Activated CD8-positive, alpha-beta memory T cell treated with anti-CD3 and anti-CD28 coated beads, Interleukin-2, amount 50 U/mL, for 48 hours (primary cell): ENCODE measurements at regions not wholly inside any gene's neighbourhood (a gene's known extent, or its start where the extent isn't known, plus 50 kb on each side); places are given as distances from the start of the nearest gene placed in this dataset.

Experiments used
- DNase-seq: peaks from one replicate; pipeline ENCODE4 v3.0.0-alpha.2; 2020

DNA sequence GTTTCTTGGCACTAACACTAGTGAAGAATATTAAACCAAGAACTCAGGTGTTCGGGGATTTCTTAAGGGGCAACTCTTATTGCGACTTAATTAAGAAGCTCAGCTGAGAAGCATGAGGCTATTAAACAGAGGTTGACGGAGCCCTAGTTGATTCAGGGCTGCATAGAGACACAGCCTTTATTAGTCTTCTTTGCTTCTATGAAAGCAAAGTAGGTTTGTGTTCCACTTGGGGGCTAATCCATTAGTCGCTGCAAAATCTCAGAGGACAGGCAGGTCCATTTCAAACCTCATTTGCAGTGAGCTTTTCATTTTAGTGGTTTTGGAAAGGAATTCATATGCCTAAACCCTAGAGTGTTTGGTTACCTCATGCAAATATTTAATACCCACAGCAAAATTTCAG lies 506.6 kb upstream of the SULF2 start:
- DNase-seq: no peak

DNA sequence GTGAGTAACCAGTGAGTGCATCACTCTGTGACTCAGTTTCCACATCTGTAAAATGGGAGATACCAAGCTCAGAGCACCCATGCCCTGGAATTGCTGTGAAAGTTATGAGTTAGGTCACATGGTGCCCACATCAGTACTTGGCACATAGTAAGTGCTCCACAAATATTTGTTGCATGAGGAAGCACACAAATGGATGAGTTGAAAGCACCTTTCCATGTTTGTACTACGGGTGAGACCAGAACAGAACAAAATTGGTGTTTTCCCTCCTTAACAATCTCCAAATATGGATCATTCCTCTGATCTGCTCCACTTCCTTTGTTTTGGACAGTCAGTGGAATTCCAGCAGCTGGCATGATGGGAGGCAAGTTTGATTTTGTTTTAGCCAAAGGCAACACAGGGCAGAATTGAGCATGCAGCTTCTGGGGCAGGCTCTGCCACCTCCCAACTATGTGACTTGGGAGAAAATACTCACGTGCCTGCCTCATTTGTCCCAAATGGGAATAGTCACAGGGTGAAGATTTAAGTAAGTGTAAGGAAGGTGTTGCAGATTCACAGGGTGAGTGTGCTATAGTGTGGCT lies 503.7 kb upstream of the SULF2 start:
- DNase-seq: no peak

DNA sequence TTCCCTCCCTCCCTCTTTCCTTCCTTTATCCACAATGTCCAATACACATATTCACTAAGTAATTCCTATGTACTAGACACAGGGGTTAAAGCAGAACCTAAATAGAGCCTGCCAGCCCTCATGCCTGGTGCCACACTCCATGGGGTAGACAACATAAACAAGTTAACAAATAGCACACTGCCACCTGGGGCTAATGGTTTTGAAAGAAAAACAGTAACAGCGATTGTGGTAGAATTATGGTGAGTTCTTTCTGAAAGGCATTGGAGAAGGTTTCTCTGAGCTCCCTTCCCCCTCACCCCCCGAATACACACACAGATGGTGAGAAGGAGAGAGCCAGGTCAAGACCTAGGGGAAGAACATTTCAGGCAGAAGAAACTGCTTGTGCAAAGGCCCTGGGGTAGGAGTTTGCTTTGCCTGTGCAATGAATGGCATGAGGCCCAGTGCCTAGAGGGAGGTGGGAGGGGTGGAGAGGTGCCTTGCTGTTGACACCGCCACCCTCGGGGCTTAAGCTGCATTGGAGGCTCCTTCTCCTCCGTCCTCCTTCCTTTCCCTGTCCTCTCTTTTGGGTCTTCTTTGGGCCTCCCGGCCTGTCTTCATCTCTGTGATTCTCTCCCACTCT lies 502.4 kb upstream of the SULF2 start:
- no peak for DNase-seq

DNA sequence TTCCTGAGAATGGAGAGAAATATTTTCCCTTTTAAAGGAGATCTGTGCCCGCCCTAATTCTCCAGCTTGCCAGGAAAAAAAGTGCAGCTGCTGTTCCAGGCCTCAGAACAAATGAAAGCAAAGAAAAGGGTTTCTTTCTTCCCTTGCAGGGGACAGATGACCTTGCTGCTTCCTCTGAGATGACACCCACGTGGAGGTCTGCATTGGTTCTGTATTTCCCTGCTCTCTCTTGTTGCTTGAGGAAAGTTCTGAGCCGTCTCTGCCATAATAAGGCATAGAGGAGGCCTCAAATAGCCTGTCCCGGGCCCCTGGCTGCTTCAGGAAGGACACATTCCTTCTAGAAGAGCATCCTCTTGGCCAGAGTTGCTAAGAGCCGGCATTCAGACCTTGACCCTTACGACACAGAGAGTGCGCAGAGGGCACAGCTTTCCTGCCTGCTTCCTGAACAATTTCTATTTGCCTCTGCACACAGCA lies 501.8 kb upstream of the SULF2 start:
- DNase-seq: no peak

DNA sequence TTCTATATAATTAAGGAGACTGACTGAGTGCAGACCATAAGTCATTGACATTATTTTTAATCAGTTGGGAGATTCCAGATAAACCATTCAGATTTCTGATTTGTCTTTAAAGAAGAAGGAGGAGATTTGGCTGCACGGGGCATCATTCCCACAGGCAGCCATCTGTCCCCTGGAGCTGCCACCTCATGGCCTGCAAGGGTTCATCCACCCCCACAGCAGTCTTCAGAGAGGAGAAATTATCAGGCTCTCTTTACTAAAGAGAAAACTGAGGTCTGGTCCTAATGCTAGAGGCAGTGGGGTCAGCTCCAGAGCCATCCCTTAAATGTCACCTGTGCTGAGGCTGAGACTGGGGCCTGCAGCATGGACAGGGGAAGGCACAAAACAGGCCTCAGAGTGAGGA lies 501.3 kb upstream of the SULF2 start:
- DNase-seq: no peak

DNA sequence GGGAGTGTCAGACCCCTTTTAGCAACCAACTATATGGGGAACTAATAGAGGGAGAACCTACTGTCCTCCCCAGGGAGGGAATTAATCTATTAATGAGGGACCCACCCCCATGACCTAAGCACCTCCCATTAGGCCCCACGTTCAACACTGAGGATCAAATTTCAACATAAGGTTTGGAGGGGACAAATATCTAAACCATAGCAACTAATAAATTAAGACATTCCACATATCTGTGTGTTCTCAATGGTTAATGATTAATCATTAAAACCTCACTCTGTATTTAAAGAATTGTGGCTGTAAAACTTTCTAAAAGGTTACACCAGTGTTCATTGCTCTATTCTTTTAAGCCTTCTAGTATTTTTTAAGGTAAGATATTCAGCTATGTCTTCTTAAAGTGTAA lies 500.4 kb upstream of the SULF2 start:
- no peak for DNase-seq

DNA sequence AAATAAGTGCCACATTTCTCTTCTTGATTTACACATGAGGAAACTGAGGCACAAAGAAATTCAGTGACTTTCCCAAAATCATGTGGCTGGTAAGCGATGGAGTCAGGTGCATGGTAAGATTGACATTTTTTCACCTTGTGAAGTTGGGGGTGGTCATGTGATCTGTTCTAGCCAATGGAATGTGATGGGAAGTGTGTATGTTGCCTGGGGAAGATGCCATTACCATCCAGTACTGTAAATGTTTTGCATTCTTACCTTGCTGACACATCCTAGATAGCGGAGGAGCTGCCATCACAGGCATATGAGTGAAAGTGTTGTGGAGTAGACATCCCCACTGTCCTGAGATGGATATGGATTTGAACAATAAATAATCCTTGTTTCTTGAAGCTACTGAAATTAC lies 499.6 kb upstream of the SULF2 start:
- no peak for DNase-seq

DNA sequence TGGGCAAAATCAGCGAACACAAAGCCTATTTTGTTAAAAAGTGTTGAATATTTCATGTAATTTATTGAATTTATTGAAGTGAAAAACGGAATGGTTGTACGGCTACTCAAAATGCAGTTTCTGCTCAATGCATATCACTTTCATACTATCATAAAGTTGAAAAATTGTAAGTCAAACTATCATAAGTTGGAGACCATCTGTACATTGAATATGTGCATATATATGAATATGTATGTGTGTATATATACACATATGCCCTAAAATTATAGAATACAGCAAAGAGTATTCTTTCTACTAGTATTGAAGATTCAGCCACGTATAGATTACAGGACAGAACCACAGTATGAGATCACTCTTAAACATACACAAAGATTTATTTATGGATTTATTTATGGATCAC lies 499.0 kb upstream of the SULF2 start:
- no peak for DNase-seq

DNA sequence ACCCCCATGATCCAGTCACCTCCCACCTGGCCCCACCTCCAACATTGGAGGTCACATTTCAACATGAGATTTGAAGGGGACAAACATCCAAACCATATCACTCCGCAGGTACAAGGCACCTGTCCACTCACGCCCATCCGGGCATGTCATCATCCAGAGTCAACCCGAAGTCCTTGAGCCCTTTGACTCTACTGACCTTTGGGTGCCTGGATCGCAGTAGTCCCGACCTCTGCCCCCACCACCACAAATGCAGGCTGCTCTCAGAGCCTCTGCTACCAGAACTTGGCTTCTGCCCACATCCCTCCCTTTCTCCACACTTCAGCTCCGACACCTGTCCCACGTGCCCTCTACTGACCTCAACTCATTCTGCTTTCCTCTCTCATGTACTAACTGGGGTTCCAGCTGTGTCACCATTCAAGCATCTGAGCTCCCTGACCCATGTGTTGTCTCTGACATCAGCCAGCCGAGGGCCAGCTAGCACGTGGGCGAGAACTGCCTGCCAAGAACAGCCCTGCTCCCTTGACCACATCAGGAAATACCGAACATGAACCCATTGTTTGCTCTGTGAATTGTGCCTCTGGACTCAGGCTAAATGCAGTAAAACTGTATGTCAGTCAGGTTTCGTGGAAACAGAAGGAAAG lies 498.3 kb upstream of the SULF2 start:
- no peak for DNase-seq

DNA sequence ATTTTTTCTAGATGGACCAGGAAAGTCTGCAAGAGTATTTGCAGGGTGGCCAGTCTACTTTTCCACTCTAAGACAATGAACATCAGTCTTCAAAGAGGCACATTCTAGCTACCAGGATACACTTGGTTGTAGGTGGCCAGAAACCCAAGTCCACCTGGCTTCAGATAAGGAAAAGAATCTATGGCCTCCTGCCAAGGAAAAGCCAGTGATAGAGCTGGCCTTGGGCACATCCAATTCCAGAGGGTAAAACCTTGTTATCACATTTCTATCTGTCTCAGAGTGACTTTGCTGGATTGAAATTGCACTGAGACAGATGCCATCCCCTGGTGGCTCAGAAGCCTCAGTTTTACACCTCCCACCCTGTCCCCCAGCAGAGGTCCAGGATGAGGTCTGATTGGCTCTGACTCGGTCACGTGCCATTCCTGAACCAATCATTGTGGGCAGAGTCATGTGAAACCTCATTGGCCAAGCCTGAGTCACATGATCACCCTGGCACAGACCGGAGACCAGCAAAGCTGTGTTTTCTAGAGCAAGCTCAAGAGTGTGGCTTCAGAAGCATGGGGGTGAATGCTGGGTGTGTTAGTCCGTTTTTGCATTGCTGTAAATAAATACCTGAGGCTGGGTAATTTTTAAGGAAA lies 497.4 kb upstream of the SULF2 start:
- no peak for DNase-seq

DNA sequence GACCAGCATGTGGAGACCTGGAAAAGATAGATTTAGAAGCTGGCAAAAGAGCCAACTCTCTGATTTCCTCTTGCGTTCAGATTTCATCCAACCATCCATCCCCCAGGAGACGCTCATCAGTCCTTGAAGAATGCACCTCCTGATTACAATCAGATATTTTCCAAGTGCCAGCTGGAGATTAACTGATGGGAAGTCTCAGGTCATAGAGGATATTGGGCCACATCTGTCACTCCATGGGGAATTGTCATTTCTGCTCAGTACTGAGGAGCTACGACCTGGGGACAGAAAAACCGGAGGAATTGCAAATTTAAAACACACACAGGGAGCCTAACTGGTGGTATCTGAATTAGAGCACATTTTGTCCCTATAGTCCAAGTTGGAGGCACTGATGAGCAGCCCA lies 496.2 kb upstream of the SULF2 start:
- DNase-seq: no peak

DNA sequence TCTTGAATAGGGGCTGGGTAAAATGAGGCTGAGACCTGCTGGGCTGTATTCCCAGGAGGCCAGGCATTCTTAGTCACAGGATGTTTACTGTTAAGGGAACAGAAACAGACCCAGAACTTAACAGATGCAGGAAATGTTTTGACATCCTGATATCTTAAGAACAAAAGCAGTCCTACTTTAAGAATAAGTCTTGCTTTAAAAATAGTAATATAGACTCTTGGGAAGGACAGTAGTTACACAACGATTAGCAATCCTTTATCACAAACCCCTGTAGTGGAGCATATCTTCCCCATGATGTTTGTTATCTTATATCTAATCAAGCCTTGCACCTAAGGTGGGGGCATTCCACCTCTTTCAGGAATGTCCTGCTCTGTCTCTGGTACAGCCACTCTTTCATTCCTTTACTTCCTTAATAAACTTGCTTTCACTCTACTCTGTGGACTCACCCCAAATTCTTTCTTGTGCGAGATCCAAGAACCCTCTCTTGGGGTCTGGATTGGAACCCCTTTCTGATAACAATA lies 493.7 kb upstream of the SULF2 start:
- no peak for DNase-seq

DNA sequence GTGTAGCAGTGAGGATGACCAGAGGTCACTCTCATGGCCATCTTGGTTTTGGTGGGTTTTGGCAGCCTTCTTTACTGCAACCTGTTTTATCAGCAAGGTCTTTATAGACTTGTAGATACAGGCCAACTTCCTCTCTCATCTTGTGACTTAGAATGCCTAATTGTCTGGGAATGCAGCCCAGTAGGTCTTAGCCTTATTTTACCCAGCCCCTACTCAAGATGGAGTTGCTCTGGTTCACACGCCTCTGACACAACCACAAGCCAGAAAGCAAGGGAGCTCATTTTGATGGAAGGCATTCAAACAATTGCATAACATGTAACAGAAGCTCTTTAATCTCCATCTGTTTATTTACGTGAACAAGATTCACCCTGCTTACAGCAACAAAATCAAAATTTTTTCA lies 492.0 kb upstream of the SULF2 start:
- DNase-seq: no peak

DNA sequence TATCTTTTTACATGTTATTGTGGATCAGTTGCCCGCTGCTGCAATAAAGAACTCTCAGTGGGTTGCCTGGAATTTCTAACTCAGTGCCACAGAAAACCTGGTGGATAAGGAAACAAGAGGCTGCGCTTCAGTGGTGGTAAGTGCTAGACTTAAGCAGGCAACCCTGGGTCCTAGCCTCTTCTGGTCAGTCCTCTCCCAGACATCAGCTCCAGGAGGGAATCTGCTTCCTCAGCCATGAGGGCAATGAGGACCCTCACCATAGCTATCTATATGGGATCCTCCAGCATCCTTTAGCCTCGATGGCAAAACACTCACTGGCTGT lies 490.7 kb upstream of the SULF2 start:
- no peak for DNase-seq

DNA sequence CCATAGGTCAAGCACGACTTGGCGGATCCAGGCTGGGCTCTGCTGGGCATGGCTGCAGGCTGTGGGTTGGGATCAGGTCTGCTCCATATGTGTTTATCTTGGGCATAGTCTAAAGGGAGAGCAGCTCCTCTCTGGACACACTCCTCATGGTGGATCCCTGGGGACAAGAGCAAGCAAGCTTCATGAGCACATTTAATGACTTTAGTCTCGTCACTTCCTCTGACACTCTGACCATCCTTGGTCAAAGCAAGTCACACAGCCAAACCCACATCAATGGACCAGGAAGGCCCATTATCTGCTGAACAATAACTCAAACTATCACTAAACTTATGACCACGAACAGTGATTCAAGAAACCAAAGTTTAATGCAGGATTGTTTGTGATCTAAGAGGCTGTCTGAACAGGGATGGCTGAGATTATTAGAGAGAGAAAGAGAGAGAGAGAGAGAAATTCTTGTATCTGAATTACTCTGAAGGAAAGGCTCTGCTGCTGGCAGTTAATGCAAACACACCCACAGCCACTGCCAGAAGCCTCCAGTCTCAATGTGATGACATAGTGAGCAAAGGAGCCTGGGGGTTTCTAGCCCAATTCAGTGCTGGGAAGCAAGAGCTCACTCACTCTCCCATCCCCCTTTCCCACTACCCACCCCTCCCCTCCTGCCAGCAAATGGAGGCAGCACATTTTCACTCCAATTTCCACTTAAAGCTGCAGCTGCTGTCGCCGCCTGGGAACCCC lies 490.2 kb upstream of the SULF2 start:
- no peak for DNase-seq

DNA sequence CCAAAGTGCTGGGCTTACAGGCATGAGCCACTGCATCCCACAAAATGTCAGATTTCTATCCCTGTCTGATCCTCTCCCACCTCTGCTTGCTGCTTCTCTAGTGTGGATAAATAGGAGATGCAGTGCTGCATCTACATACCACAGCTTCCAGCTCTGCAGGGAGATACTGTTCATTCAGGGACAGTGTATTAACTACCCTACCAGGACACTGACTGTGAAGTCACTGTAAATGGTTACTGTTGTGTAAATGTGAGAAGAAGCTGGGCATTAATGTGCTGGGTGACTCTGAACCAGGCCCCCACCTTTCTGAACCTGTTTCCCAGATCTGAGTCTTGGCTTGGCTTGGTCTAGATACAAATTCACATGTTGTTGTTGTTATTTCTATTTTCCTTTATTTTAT lies 488.6 kb upstream of the SULF2 start:
- no peak for DNase-seq

DNA sequence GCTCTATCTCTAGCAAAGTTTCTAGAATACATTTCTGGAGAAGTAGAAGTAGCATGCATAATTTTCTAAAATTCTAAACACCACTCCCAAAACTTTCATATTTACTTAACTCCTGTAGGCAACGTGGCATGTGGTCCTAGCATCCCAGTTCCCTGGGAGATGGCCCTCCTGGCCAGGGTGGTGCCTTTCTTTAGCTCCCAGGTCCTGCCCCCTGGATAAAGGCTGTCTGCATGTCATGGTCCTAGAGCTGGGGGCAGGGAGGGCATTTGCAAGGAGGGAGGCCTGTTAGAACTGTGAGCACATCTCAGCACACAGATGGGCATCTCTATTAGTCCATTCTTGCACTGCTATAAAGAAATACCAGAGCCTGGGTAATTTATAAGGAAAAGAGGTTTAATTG lies 485.6 kb upstream of the SULF2 start:
- no peak for DNase-seq

DNA sequence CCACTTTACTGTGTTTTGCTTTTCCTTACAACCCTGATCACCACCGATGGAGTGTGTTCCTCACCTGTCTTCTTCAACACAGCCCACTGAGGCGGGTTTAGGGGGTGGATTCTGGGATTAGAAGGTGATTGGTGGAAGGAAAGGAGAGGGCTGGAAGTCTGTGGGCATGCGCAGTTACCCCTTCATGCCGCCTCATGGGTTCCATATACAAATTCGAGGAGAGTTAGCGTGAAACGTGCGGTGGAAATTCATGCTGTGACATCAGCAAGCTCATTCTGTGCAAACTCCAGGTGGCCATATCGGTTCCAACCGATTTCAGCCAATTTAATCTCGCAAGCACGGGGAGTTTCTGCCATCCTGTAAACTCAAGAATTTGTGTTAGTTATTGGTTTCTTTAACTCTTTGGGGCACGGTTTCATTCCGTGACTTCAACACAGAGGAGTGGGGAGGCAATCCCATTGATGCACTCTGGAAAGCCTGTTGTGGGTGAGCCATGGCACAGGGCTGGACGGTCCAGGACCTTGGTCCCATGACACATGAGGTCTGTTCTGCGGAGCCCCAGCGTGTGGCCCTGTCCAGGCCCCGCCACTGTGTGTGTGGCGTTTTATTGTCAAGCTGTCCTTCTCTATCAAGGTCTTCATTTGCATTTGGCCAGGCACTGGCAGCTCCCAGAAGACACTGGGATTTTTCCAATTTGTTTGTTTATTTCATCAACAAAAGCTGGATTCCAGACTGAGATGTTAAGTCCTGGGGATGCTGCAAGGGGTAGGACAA lies 482.8 kb upstream of the SULF2 start:
- DNase-seq: no peak

DNA sequence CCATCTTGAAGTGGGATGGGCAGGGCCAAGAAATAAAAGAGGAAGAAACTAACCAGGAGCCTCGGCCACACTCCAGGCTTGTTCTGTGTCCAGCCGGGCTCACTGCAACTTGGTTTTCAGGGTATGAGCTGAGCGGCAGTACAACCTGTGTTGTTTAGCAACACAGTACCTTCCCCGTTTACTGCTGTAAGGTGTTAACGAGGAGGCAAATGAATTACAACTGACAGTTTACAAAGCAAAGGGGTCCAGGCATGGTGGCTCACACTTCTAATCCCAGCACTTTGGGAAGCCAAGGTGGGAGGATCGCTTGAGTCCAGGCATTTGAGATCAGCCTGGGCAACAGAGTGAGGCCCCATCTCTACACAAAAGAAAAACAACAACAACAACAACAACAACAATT lies 481.3 kb upstream of the SULF2 start:
- no peak for DNase-seq

DNA sequence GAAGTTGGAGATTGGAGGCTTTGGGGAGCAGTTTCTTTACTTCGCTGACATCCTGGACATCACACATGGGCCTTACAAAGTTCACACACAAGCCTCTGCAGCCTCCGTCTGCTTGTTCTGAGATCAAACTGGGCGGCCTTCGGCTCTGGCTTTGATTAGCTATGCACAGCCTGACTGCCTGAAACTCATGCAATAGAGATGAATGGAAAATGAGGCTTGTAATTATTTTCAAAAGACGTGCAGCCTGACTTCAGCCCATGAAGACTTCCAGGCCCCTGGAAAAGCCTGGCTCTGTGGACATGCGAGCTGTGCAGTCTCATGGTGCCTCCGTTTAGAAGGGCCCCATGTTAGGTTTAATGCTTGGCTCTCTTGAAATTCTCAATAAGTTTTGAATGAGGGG lies 480.5 kb upstream of the SULF2 start:
- no peak for DNase-seq

DNA sequence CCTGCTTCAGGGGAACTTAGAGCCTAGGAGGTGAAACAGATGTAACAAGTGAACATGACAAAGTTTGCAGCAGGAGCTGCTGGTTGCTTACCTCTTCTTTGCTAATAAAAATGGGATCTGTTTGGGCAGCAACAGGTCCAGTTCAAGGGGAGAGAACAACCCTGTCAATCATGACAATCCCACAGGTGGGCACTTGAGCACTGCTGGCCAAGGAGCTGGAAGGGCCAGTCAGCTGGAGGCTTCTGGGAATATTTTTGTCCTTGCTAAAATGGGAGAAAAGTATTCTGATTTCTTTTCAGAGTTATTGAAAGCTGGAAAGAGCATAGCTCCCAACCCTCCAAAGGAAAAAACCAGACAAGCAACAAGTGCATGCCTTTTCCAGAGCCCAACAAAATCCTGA lies 477.7 kb upstream of the SULF2 start:
- no peak for DNase-seq

DNA sequence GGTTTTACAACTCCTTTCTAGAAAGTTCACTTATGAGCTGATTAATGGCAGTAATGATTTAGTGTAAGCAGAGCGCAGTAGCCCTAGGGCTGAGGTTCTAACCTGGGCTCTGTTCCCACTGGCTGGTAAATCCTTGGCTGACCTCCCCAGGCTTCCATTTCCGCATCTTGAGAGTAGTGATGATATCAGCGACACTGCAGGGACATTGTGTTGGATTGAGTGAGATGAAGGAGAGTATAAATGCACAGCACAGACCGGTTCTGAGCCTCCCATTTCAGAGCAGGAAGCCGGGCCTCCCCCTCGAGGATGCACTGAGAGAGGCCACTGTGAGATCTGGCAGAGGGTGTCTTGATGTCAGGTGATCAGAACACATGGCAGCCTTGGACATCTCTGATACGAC lies 477.2 kb upstream of the SULF2 start:
- no peak for DNase-seq

DNA sequence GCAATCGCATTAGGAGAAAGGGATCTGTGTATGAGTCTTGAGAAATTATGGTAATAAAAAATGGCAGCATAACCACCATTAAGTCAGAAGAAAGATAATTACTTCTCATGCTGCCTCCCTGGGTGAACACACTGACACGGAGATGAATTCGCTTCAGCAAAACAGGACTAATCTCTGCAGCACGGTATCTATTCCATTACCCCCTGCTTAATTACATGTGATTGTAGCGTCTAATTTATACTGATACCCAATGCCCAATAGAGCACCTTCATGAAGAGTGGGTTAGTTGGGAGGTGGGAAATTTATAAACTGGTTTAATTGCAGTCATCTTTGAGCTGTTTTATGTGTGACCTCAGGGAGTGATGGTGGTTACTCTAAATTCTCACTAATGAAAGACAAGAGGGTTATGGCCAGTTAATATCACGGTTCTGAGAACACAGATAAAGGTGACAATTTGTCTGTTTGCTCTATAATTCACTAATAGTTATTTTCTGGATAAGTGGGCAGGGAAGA lies 476.2 kb upstream of the SULF2 start:
- no peak for DNase-seq
